GM21825 (cell line): ENCODE measurements at regions not wholly inside any gene's neighbourhood (a gene's known extent, or its start where the extent isn't known, plus 50 kb on each side); places are given as distances from the start of the nearest gene placed in this dataset.
"Not testable (repeated sequence)": the region's sequence is repeated elsewhere in the genome, so short reads cannot be mapped to it uniquely, and the experiment has no call there.

ENCODE experiments used
- ATAC-seq: cut with Tn5 transposase; IDR thresholded peaks from one replicate; pipeline ENCODE4 v1.9.1; 2021; ENCODE audit warnings: mild to moderate bottlenecking, moderate library complexity; ENCODE audit not compliant: unreplicated experiment

- ATAC-seq = no peak
Observed at GRCh38 chr11:22454461-22455090, 116.4 kb downstream of the SLC17A6 start.

GRCh38 chr11:22449441-22449840, 111.3 kb downstream of the SLC17A6 start:
- no peak for ATAC-seq

GRCh38 chr11:22444076-22444475, 105.9 kb downstream of the SLC17A6 start:
- ATAC-seq = no peak

- no peak for ATAC-seq
Observed at GRCh38 chr11:22441831-22442230, 103.7 kb downstream of the SLC17A6 start.

GRCh38 chr11:22435582-22435981, 97.4 kb downstream of the SLC17A6 start:
- not testable (repeated sequence) for ATAC-seq

- ATAC-seq = no peak
Observed at GRCh38 chr11:22433517-22433916, 95.3 kb downstream of the SLC17A6 start.

GRCh38 chr11:22433094-22433455, 94.9 kb downstream of the SLC17A6 start:
- no peak for ATAC-seq

- ATAC-seq = no peak
Observed at GRCh38 chr11:22432291-22433093, 94.3 kb downstream of the SLC17A6 start.

GRCh38 chr11:22431106-22431505, 92.9 kb downstream of the SLC17A6 start:
- ATAC-seq = no peak

GRCh38 chr11:22430639-22431038, 92.5 kb downstream of the SLC17A6 start:
- no peak for ATAC-seq

GRCh38 chr11:22430141-22430541, 92.0 kb downstream of the SLC17A6 start:
- ATAC-seq = no peak
